Keratinocyte (primary cell): ENCODE measurements at regions not wholly inside any gene's neighbourhood (a gene's known extent, or its start where the extent isn't known, plus 50 kb on each side); places are given as distances from the start of the nearest gene placed in this dataset.

ENCODE experiments used
- DNase-seq: peaks from one replicate; pipeline ENCODE4 v3.0.0-alpha.2; 2011; ENCODE audit warnings: low read depth, missing footprints, low spot score
- FAIRE-seq: peaks from 2 replicates; lab custom pipeline; 2011; peaks lifted over from hg19 to GRCh38; lab: Jason Lieb, UNC
- H2AFZ ChIP-seq: 2 replicates; pipeline ENCODE4 v1.6.0; 2012; ENCODE audit warnings: low read length, control low read depth, inconsistent platforms; ENCODE audit not compliant: control insufficient read depth
- H3K27ac ChIP-seq: 2 replicates; pipeline ENCODE4 v1.5.1; 2011; ENCODE audit warnings: low read length; ENCODE audit not compliant: control insufficient read depth, insufficient read depth
- H3K27me3 ChIP-seq: 3 replicates; pipeline ENCODE4 v1.6.0; 2011; ENCODE audit warnings: low read length; ENCODE audit not compliant: control insufficient read depth, insufficient read depth; ENCODE audit errors: extremely low read depth
- H3K36me3 ChIP-seq, 2 experiments: 2 replicates in 1 of 2; 3 replicates in 1 of 2; pipeline ENCODE4 v1.5.1; 2011; ENCODE audit warnings: low read length in 2 of 2, mild to moderate bottlenecking in 1 of 2; ENCODE audit not compliant: control insufficient read depth in 2 of 2, insufficient read depth in 2 of 2; ENCODE audit errors: extremely low read depth in 1 of 2
- H3K4me1 ChIP-seq: 3 replicates; pipeline ENCODE4 v1.5.1; 2011; ENCODE audit warnings: low read length; ENCODE audit not compliant: control insufficient read depth, insufficient read depth; ENCODE audit errors: extremely low read depth
- H3K4me2 ChIP-seq: 3 replicates; pipeline ENCODE4 v1.6.0; 2011; ENCODE audit warnings: low read depth, low read length; ENCODE audit not compliant: control insufficient read depth, insufficient read depth; ENCODE audit errors: extremely low read depth
- H3K4me3 ChIP-seq, 3 experiments: fragments of 200-600 bp in 1 of 3; sonication (generic) in 1 of 3; 2 replicates in 2 of 3; 3 replicates in 1 of 3; pipeline ENCODE4 v1.5.1; 2011 to 2016; ENCODE audit warnings: low read length in 3 of 3, mild to moderate bottlenecking in 3 of 3, control low read depth in 2 of 3, inconsistent platforms in 1 of 3, low read depth in 1 of 3, mixed read lengths in 1 of 3, mixed run types in 1 of 3, moderate library complexity in 1 of 3; ENCODE audit not compliant: control insufficient read depth in 2 of 3, insufficient read depth in 2 of 3; ENCODE audit errors: extremely low read depth in 1 of 3
- H3K79me2 ChIP-seq: 2 replicates; pipeline ENCODE4 v1.6.0; 2012; ENCODE audit warnings: low read length; ENCODE audit not compliant: control insufficient read depth, insufficient read depth
- H3K9ac ChIP-seq: 3 replicates; pipeline ENCODE4 v1.6.0; 2011; ENCODE audit warnings: low read length; ENCODE audit not compliant: control insufficient read depth, insufficient read depth; ENCODE audit errors: extremely low read depth
- H3K9me1 ChIP-seq: 3 replicates; pipeline ENCODE4 v1.6.0; 2011; ENCODE audit warnings: low read length; ENCODE audit not compliant: control insufficient read depth, insufficient read depth; ENCODE audit errors: extremely low read depth
- H3K9me3 ChIP-seq: 2 replicates; pipeline ENCODE4 v1.5.1; 2012; ENCODE audit warnings: low read depth, low read length; ENCODE audit not compliant: control insufficient read depth
- H4K20me1 ChIP-seq: 3 replicates; pipeline ENCODE4 v1.6.0; 2011; ENCODE audit warnings: low read length; ENCODE audit not compliant: control insufficient read depth, insufficient read depth; ENCODE audit errors: extremely low read depth
- EZH2 ChIP-seq: IDR thresholded peaks from one replicate; pipeline ENCODE4 v1.6.1; 2012; ENCODE audit warnings: inconsistent platforms, mild to moderate bottlenecking, low read length, moderate library complexity
- dilution Hi-C: fragments of 300-500 bp; cut with MboI; formaldehyde crosslinking; loops from one replicate; pipeline ENCODE4 v1.7.0; 2020; ENCODE audit warnings: low sequenced_read_pairs; ENCODE audit not compliant: extremely low pct_ligation_motif_present
- TF ChIP-seq, protein P1 (sequence below), 3 experiments: IDR thresholded peaks in 1 of 3; conservative IDR thresholded peaks in 1 of 3; optimal IDR thresholded peaks in 1 of 3; 2 replicates in 2 of 3; 3 replicates in 1 of 3; pipeline versions ENCODE3 to v1.5.1; 2011; ENCODE audit warnings: low read length in 3 of 3, mild to moderate bottlenecking in 3 of 3, moderate library complexity in 2 of 3, control low read depth in 1 of 3, inconsistent platforms in 1 of 3; ENCODE audit not compliant: insufficient read depth in 2 of 3; ENCODE audit errors: extremely low read depth in 1 of 3

DNA sequence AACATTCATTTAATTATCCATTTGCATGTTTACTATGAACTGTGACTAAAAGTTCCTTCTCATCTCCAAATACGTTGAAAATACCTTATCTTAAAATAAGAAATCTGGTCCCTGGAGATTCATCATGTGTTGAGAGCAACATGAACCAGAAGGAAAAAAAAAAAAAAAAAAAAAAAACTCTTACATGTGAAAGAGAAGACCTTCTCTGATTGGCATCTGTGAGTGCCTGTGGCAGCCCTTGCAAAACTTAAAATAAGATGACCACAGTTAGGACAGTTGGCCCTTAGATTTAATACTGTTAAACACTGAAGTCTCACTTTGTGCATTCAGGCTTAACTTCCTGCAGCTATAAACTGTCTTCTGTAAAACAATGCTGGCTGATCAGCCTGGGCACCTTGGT is 1395.2 kb upstream of the ADGRL4 start:
- Histone ChIP-seq H3K9me1 (no peaks in the 10 kb centered on the region), H3K4me3 (no peak overlapping the region), H4K20me1 (no peaks in the 10 kb centered on the region), H3K9ac (no peak overlapping the region), H3K27ac (no peak overlapping the region), H3K79me2 (no peaks in the 10 kb centered on the region), H3K4me1 (no peaks in the 10 kb centered on the region), H3K9me3 (no peaks in the 10 kb centered on the region), H3K4me2 (no peak overlapping the region), H3K36me3 (no peaks in the 10 kb centered on the region), H3K27me3 (no peaks in the 10 kb centered on the region), H2AFZ (no peak overlapping the region)
- dilution Hi-C loops: no loop called here
- DNase-seq (no peak), FAIRE-seq (no peak)
- TF ChIP-seq, protein P1, sequence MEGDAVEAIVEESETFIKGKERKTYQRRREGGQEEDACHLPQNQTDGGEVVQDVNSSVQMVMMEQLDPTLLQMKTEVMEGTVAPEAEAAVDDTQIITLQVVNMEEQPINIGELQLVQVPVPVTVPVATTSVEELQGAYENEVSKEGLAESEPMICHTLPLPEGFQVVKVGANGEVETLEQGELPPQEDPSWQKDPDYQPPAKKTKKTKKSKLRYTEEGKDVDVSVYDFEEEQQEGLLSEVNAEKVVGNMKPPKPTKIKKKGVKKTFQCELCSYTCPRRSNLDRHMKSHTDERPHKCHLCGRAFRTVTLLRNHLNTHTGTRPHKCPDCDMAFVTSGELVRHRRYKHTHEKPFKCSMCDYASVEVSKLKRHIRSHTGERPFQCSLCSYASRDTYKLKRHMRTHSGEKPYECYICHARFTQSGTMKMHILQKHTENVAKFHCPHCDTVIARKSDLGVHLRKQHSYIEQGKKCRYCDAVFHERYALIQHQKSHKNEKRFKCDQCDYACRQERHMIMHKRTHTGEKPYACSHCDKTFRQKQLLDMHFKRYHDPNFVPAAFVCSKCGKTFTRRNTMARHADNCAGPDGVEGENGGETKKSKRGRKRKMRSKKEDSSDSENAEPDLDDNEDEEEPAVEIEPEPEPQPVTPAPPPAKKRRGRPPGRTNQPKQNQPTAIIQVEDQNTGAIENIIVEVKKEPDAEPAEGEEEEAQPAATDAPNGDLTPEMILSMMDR (optimal IDR thresholded peaks at IDR 0.05 in 1 of 3, IDR thresholded peaks at IDR 0.05 in 1 of 3, conservative IDR thresholded peaks at IDR 0.05 in 1 of 3; ENCODE audit: extremely low read depth in 1 of 3, insufficient read depth in 2 of 3, low read length in 3 of 3): no peak
- TF ChIP-seq EZH2: no peak

DNA sequence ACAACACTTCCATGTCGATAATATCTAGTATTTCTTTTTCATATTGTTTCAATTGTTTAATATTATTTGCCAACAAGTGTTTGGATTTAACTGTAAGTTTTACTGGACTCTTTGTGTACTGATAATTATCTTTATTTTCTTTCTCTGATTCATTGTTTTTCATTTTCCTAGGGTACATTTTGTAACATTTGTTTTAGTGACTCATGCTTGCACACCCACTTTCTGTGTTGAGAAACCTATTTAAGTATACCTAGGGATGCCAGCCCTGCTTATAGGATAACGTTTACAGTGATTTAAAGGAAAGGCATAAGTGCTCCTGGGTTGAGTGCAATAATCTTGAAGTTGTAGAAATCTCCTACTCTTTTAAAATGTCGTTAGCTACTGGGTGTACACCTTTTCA is 1386.0 kb upstream of the ADGRL4 start:
- H3K36me3 ChIP-seq: no peaks in the 10 kb centered on the region
- DNase-seq: no peak
- no peak overlapping the region for H2AFZ ChIP-seq
- TF ChIP-seq EZH2: no peak
- TF ChIP-seq, protein P1 (optimal IDR thresholded peaks at IDR 0.05 in 1 of 3, IDR thresholded peaks at IDR 0.05 in 1 of 3, conservative IDR thresholded peaks at IDR 0.05 in 1 of 3; ENCODE audit: extremely low read depth in 1 of 3, insufficient read depth in 2 of 3, low read length in 3 of 3): no peak
- no peaks in the 10 kb centered on the region for H3K9me3 ChIP-seq
- no peaks in the 10 kb centered on the region for H4K20me1 ChIP-seq
- H3K4me1 ChIP-seq: peaks cover 4% of the 10 kb centered on the region
- no peaks in the 10 kb centered on the region for H3K9me1 ChIP-seq
- no peak overlapping the region for H3K9ac ChIP-seq
- no peaks in the 10 kb centered on the region for H3K27me3 ChIP-seq
- dilution Hi-C loops: no loop called here
- no peak overlapping the region for H3K4me3 ChIP-seq
- FAIRE-seq: no peak
- H3K79me2 ChIP-seq: no peaks in the 10 kb centered on the region
- H3K27ac ChIP-seq: no peak overlapping the region
- peak overlapping the region; percentile 6 for H3K4me2 ChIP-seq
